ENCODE measurements at regions not wholly inside any gene's neighbourhood (a gene's known extent, or its start where the extent isn't known, plus 50 kb on each side); places are given as distances from the start of the nearest gene placed in this dataset.

GRCh38 chr10:128469515-128469914 lies 343.3 kb upstream of the MKI67 start:
- H3K9ac ChIP-seq (ENCODE audit: insufficient read depth, low read depth, low read length), result no peak overlapping the region
- H3K4me1 ChIP-seq (ENCODE audit: insufficient read depth, low read length), result no peaks in the 10 kb centered on the region
- CTCF ChIA-PET (ENCODE audit: low intra/inter-chr PET ratio, low total read pairs), result no interaction called here
- no peak overlapping the region for H3K27ac ChIP-seq (ENCODE audit: extremely low read length, insufficient read depth, low read length)
- ATAC-seq (no peak), FAIRE-seq (no peak), DNase-seq (ENCODE audit: low spot score) (no peak)
- no peak overlapping the region for H2AFZ ChIP-seq (ENCODE audit: low read length)
- no peaks in the 10 kb centered on the region for H3K36me3 ChIP-seq (replicated peaks in 1 of 2; ENCODE audit: control insufficient read depth in 1 of 2, insufficient read depth in 2 of 2, low read length in 2 of 2)
- H3K9me3 ChIP-seq (ENCODE audit: low read length), result no peaks in the 10 kb centered on the region
- no peak overlapping the region for H3K4me3 ChIP-seq (replicated peaks in 1 of 3; ENCODE audit: insufficient read depth in 1 of 3, low read depth in 2 of 3, low read length in 3 of 3)
- 27% methylated on average over 8 of the region's 9 CpGs for WGBS (ENCODE audit: low lambda C conversion rate)
- intact Hi-C loops (cut with micrococcal nuclease; ENCODE audit: unreplicated experiment) (no loop called here), in situ Hi-C loops (cut with HindIII; ENCODE audit: extremely low pct_ligation_motif_present, low pct_unique_long_range_greater_than_20kb) (no loop called here)
- peaks cover 1 to 15% of the 10 kb centered on the region in 2 experiments; a peak in 2 of 5 replicates for H3K27me3 ChIP-seq (ENCODE audit: control insufficient read depth in 1 of 2, insufficient read depth in 2 of 2, low read length in 2 of 2)
- no peaks in the 10 kb centered on the region for H4K20me1 ChIP-seq (ENCODE audit: insufficient read depth, low read length)
- POLR2A ChIA-PET, result no interaction called here
- H3K79me2 ChIP-seq (ENCODE audit: insufficient read depth, low read length), result no peaks in the 10 kb centered on the region
- TF ChIP-seq NR1H2 (CRISPR knock-in tag; IDR thresholded peaks at IDR 0.05; ENCODE audit: borderline replicate concordance, low read depth), result no peak
- no peak for TF ChIP-seq UBTF (CRISPR knock-in tag; IDR thresholded peaks at IDR 0.05)
- TF ChIP-seq NONO (IDR thresholded peaks at IDR 0.05), result no peak
- TF ChIP-seq NONO (CRISPR knock-in tag; conservative IDR thresholded peaks at IDR 0.05), result no peak
- no peak for TF ChIP-seq ARNTL (CRISPR knock-in tag; IDR thresholded peaks at IDR 0.05)
- TF ChIP-seq HOXA3 (CRISPR knock-in tag; IDR thresholded peaks at IDR 0.05), result no peak
- TF ChIP-seq ZNF251 (CRISPR knock-in tag; IDR thresholded peaks at IDR 0.05), result no peak
- TF ChIP-seq, protein P1, sequence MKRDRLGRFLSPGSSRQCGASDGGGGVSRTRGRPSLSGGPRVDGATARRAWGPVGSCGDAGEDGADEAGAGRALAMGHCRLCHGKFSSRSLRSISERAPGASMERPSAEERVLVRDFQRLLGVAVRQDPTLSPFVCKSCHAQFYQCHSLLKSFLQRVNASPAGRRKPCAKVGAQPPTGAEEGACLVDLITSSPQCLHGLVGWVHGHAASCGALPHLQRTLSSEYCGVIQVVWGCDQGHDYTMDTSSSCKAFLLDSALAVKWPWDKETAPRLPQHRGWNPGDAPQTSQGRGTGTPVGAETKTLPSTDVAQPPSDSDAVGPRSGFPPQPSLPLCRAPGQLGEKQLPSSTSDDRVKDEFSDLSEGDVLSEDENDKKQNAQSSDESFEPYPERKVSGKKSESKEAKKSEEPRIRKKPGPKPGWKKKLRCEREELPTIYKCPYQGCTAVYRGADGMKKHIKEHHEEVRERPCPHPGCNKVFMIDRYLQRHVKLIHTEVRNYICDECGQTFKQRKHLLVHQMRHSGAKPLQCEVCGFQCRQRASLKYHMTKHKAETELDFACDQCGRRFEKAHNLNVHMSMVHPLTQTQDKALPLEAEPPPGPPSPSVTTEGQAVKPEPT (CRISPR knock-in tag; IDR thresholded peaks at IDR 0.05; ENCODE audit: low read depth), result no peak
- TF ChIP-seq, protein P2, sequence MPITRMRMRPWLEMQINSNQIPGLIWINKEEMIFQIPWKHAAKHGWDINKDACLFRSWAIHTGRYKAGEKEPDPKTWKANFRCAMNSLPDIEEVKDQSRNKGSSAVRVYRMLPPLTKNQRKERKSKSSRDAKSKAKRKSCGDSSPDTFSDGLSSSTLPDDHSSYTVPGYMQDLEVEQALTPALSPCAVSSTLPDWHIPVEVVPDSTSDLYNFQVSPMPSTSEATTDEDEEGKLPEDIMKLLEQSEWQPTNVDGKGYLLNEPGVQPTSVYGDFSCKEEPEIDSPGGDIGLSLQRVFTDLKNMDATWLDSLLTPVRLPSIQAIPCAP (CRISPR knock-in tag; IDR thresholded peaks at IDR 0.05; ENCODE audit: low read depth), result no peak
- no peak for TF ChIP-seq MTF1 (CRISPR knock-in tag; IDR thresholded peaks at IDR 0.05)
- H3K4me2 ChIP-seq (ENCODE audit: low read depth, low read length), result no peak overlapping the region
- BruUV-seq (replicated peaks), result no TSS peak

Measured in HepG2 (cell line).